GM12878 (cell line): ENCODE measurements at regions not wholly inside any gene's neighbourhood (a gene's known extent, or its start where the extent isn't known, plus 50 kb on each side); places are given as distances from the start of the nearest gene placed in this dataset.

Experiments used
- ATF2 ChIP-seq: IDR thresholded peaks from 2 replicates; pipeline ENCODE4 v1.6.1; 2012; ENCODE audit warnings: low read length, inconsistent platforms
- BRCA1 ChIP-seq: IDR thresholded peaks from 2 replicates; pipeline ENCODE4 v1.6.1; 2011; ENCODE audit warnings: low read depth, low read length, improper control_type of control experiment
- CEBPB ChIP-seq, 2 experiments: fragments of 150-350 bp in 1 of 2; IDR thresholded peaks; 2 replicates each; pipeline ENCODE4 v1.6.1; 2012 to 2014; ENCODE audit warnings: low read depth in 2 of 2, low read length in 2 of 2, borderline replicate concordance in 1 of 2, inconsistent platforms in 1 of 2
- CHD2 ChIP-seq: IDR thresholded peaks from 2 replicates; pipeline ENCODE4 v1.6.1; 2011; ENCODE audit warnings: low read depth, low read length, improper control_type of control experiment, borderline replicate concordance
- CTCF ChIP-seq, 3 experiments: IDR thresholded peaks in 2 of 3; conservative IDR thresholded peaks in 1 of 3; 2 replicates each; pipeline ENCODE4 v1.5.1; 2011; ENCODE audit warnings: low read depth in 3 of 3, low read length in 3 of 3, mild to moderate bottlenecking in 3 of 3, control low read depth in 2 of 3, moderate library complexity in 2 of 3, inconsistent platforms in 1 of 3, mixed read lengths in 1 of 3; ENCODE audit not compliant: control insufficient read depth in 2 of 3, insufficient read depth in 1 of 3; ENCODE audit errors: extremely low read depth in 1 of 3
- IKZF1 ChIP-seq: fragments of 450-650 bp; conservative IDR thresholded peaks from 2 replicates; pipeline ENCODE4 v1.6.1; 2017; ENCODE audit warnings: antibody characterized with exemption, mild to moderate bottlenecking
- JUND ChIP-seq: IDR thresholded peaks from 2 replicates; pipeline ENCODE4 v1.6.1; 2012; ENCODE audit warnings: low read depth, mild to moderate bottlenecking, low read length, improper control_type of control experiment, moderate library complexity
- NRF1 ChIP-seq: conservative IDR thresholded peaks from 2 replicates; pipeline ENCODE4 v1.6.1; 2011; ENCODE audit warnings: mild to moderate bottlenecking, low read depth, low read length, improper control_type of control experiment
- POLR2AphosphoS5 ChIP-seq: IDR thresholded peaks from 2 replicates; pipeline ENCODE4 v1.6.1; 2011; ENCODE audit warnings: mild to moderate bottlenecking, low read length, inconsistent platforms
- RAD21 ChIP-seq: IDR thresholded peaks from 2 replicates; pipeline ENCODE4 v1.6.1; 2011; ENCODE audit warnings: mild to moderate bottlenecking, low read depth, low read length, moderate library complexity; ENCODE audit not compliant: insufficient read depth
- TAF1 ChIP-seq: IDR thresholded peaks from 2 replicates; pipeline ENCODE4 v1.6.1; 2011; ENCODE audit warnings: mild to moderate bottlenecking, low read depth, low read length, borderline replicate concordance

GRCh38 chr6:145290122-145290521 lies 445.2 kb downstream of the EPM2A start:
- TF ChIP-seq CHD2 (no peak), POLR2AphosphoS5 (no peak), CTCF (IDR thresholded peaks at IDR 0.05 in 2 of 3, conservative IDR thresholded peaks at IDR 0.05 in 1 of 3; ENCODE audit: control insufficient read depth in 2 of 3, extremely low read depth in 1 of 3, insufficient read depth in 1 of 3, low read depth in 3 of 3, low read length in 3 of 3) (no peak), ATF2 (no peak), BRCA1 (no peak), CEBPB (IDR thresholded peaks at IDR 0.05; ENCODE audit: borderline replicate concordance in 1 of 2, low read depth in 2 of 2, low read length in 2 of 2) (no peak), IKZF1 (no peak), NRF1 (no peak), TAF1 (no peak), RAD21 (no peak), JUND (no peak)
